Gastroesophageal sphincter (tissue), 3 donors: ENCODE measurements at regions not wholly inside any gene's neighbourhood (a gene's known extent, or its start where the extent isn't known, plus 50 kb on each side); places are given as distances from the start of the nearest gene placed in this dataset.

Experiments used
- EP300 ChIP-seq: sonication (generic); formaldehyde crosslinking; IDR thresholded peaks from one replicate; pipeline ENCODE4 v1.6.1; 2017; ENCODE audit warnings: antibody characterized with exemption, mild to moderate bottlenecking
- POLR2A ChIP-seq, 2 donors: fragments of 450-650 bp; IDR thresholded peaks; one replicate each; pipeline ENCODE4 v1.6.1; 2017; ENCODE audit warnings: antibody characterized with exemption in 2 of 2, mild to moderate bottlenecking in 2 of 2, moderate library complexity in 1 of 2
- POLR2AphosphoS5 ChIP-seq: sonication (generic); formaldehyde crosslinking; IDR thresholded peaks from one replicate; pipeline ENCODE4 v1.6.1; 2017; ENCODE audit warnings: antibody characterized with exemption
- TF ChIP-seq, protein P1 (sequence below), 4 experiments: fragments of 200-600 bp in 2 of 4; fragments of 450-650 bp in 2 of 4; sonication (generic) in 1 of 4; IDR thresholded peaks; one replicate each; pipeline ENCODE4 v1.5.1; 2017 to 2019; ENCODE audit warnings: antibody characterized with exemption in 4 of 4, mild to moderate bottlenecking in 2 of 4, moderate library complexity in 2 of 4

DNA sequence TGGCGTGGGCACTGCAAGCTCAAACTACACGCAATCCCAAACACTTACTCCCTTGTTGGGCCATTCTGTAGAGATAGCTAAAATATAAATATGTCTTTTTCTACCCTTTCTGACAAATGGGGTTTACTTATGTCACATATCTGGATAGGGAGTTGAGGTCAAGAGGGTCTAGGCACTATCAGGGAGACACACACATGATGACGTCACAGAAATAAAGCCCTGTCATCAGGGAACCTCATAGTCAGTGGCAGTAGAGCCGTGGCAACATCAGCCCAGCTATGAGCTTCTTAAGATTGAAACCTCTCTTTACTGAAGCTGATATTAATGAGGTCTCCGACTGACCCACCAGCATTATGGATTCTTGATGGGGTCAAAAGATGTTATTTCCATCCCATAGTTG lies 234.6 kb upstream of the CDH7 start:
- TF ChIP-seq, protein P1, sequence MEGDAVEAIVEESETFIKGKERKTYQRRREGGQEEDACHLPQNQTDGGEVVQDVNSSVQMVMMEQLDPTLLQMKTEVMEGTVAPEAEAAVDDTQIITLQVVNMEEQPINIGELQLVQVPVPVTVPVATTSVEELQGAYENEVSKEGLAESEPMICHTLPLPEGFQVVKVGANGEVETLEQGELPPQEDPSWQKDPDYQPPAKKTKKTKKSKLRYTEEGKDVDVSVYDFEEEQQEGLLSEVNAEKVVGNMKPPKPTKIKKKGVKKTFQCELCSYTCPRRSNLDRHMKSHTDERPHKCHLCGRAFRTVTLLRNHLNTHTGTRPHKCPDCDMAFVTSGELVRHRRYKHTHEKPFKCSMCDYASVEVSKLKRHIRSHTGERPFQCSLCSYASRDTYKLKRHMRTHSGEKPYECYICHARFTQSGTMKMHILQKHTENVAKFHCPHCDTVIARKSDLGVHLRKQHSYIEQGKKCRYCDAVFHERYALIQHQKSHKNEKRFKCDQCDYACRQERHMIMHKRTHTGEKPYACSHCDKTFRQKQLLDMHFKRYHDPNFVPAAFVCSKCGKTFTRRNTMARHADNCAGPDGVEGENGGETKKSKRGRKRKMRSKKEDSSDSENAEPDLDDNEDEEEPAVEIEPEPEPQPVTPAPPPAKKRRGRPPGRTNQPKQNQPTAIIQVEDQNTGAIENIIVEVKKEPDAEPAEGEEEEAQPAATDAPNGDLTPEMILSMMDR (IDR thresholded peaks at IDR 0.05), result no peak
- TF ChIP-seq POLR2A (IDR thresholded peaks at IDR 0.05) (no peak), POLR2AphosphoS5 (no peak), EP300 (no peak)
